Neural progenitor cell (in vitro differentiated cells): ENCODE measurements at regions not wholly inside any gene's neighbourhood (a gene's known extent, or its start where the extent isn't known, plus 50 kb on each side); places are given as distances from the start of the nearest gene placed in this dataset.

ENCODE experiments used
- CTCF ChIP-seq: fragments of 200-600 bp; sonication (generic); IDR thresholded peaks from 2 replicates; pipeline ENCODE4 v1.5.1; 2017; ENCODE audit warnings: antibody characterized with exemption, mild to moderate bottlenecking
- EZH2phosphoT487 ChIP-seq: fragments of 200-600 bp; sonication (generic); IDR thresholded peaks from 2 replicates; pipeline ENCODE4 v1.6.1; 2017; ENCODE audit warnings: antibody characterized with exemption

DNA sequence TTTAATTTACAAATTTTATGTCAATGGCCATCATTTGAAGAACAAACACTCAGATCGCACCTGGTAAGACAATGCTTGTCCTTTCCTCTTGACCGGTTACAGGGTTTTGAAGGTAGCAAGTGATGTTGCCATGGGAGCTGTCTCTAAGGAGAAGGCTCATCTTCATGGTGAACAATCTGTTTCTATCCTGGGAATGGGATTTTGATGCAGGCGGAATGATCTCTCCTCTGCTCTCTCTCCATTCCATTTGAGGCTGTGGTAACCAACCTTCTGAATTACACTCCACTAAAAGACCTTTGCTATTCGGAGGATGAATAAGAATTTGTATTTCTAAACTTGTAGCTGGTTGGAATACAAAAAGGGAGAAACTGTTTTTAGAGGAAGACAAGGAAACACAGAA, 57.9 kb upstream of the SLC5A9 start:
- TF ChIP-seq EZH2phosphoT487 (no peak), CTCF (no peak)
